ENCODE measurements at regions not wholly inside any gene's neighbourhood (a gene's known extent, or its start where the extent isn't known, plus 50 kb on each side); places are given as distances from the start of the nearest gene placed in this dataset.

GRCh38 chr12:41634091-41634490 lies 446.0 kb downstream of the PDZRN4 start:
- intact Hi-C loops (cut with DNase I), result no loop called here
- WGBS, 2 donors, result 69 to 80% methylated on average over 4 of the region's 4 CpGs
- H3K9me3 ChIP-seq (ENCODE audit: control insufficient read depth, low read length), result no peaks in the 10 kb centered on the region
- H3K4me1 ChIP-seq (ENCODE audit: control insufficient read depth in 1 of 2, insufficient read depth in 2 of 2, low read length in 2 of 2), result no peaks in the 10 kb centered on the region
- H3K4me3 ChIP-seq (ENCODE audit: low read length in 2 of 2), result no peak overlapping the region
- no peak overlapping the region for H3K27ac ChIP-seq (ENCODE audit: low read depth in 1 of 2, low read length in 2 of 2)
- ATAC-seq (ENCODE audit: low FRiP score) (no peak), DNase-seq (no peak)
- H3K36me3 ChIP-seq (ENCODE audit: control insufficient read depth in 1 of 2, insufficient read depth in 2 of 2, low read length in 1 of 2), result no peaks in the 10 kb centered on the region
- H3K27me3 ChIP-seq (ENCODE audit: control insufficient read depth in 1 of 2, insufficient read depth in 2 of 2, low read length in 1 of 2), result no peaks in the 10 kb centered on the region

- no peak for ATAC-seq (ENCODE audit: low FRiP score)
- DNase-seq, result no peak
- Histone ChIP-seq H3K4me1 (ENCODE audit: control insufficient read depth in 1 of 2, insufficient read depth in 2 of 2, low read length in 2 of 2) (no peaks in the 10 kb centered on the region), H3K27ac (ENCODE audit: low read depth in 1 of 2, low read length in 2 of 2) (no peak overlapping the region), H3K36me3 (ENCODE audit: control insufficient read depth in 1 of 2, insufficient read depth in 2 of 2, low read length in 1 of 2) (no peaks in the 10 kb centered on the region), H3K9me3 (ENCODE audit: control insufficient read depth, low read length) (peaks cover 4% of the 10 kb centered on the region), H3K4me3 (ENCODE audit: low read length in 2 of 2) (no peak overlapping the region), H3K27me3 (ENCODE audit: control insufficient read depth in 1 of 2, insufficient read depth in 2 of 2, low read length in 1 of 2) (no peaks in the 10 kb centered on the region)
- WGBS, 2 donors, result 92 to 94% methylated on average over 1 of the region's 1 CpG
- intact Hi-C loops (cut with DNase I), result no loop called here
These were observed 441.5 kb downstream of the PDZRN4 start for GRCh38 chr12:41629611-41630010.

GRCh38 chr12:41627476-41627875 lies 439.4 kb downstream of the PDZRN4 start:
- Histone ChIP-seq H3K9me3 (ENCODE audit: control insufficient read depth, low read length) (peaks cover 4% of the 10 kb centered on the region), H3K4me1 (ENCODE audit: control insufficient read depth in 1 of 2, insufficient read depth in 2 of 2, low read length in 2 of 2) (no peaks in the 10 kb centered on the region), H3K36me3 (ENCODE audit: control insufficient read depth in 1 of 2, insufficient read depth in 2 of 2, low read length in 1 of 2) (no peaks in the 10 kb centered on the region), H3K27ac (ENCODE audit: low read depth in 1 of 2, low read length in 2 of 2) (no peak overlapping the region), H3K4me3 (ENCODE audit: low read length in 2 of 2) (no peak overlapping the region), H3K27me3 (ENCODE audit: control insufficient read depth in 1 of 2, insufficient read depth in 2 of 2, low read length in 1 of 2) (no peaks in the 10 kb centered on the region)
- no peak for DNase-seq
- 83 to 84% methylated on average over 5 of the region's 5 CpGs for WGBS, 2 donors
- intact Hi-C loops (cut with DNase I), result no loop called here
- no peak for ATAC-seq (ENCODE audit: low FRiP score)

GRCh38 chr12:41624571-41624970 lies 436.5 kb downstream of the PDZRN4 start:
- Histone ChIP-seq H3K9me3 (ENCODE audit: control insufficient read depth, low read length) (peaks cover 4% of the 10 kb centered on the region), H3K27ac (ENCODE audit: low read depth in 1 of 2, low read length in 2 of 2) (no peak overlapping the region), H3K27me3 (ENCODE audit: control insufficient read depth in 1 of 2, insufficient read depth in 2 of 2, low read length in 1 of 2) (no peaks in the 10 kb centered on the region), H3K36me3 (ENCODE audit: control insufficient read depth in 1 of 2, insufficient read depth in 2 of 2, low read length in 1 of 2) (no peaks in the 10 kb centered on the region), H3K4me3 (ENCODE audit: low read length in 2 of 2) (no peak overlapping the region), H3K4me1 (ENCODE audit: control insufficient read depth in 1 of 2, insufficient read depth in 2 of 2, low read length in 2 of 2) (no peaks in the 10 kb centered on the region)
- 25 to 27% methylated on average over 1 of the region's 1 CpG for whole genome bisulfite sequencing, 2 donors
- DNase-seq (no peak), ATAC-seq (ENCODE audit: low FRiP score) (no peak)
- intact Hi-C loops (cut with DNase I), result no loop called here
